ENCODE measurements at regions not wholly inside any gene's neighbourhood (a gene's known extent, or its start where the extent isn't known, plus 50 kb on each side); places are given as distances from the start of the nearest gene placed in this dataset.

- peaks cover 6% of the 10 kb centered on the region for H3K9me3 ChIP-seq (replicated peaks)
- H3K27me3 ChIP-seq (ENCODE audit: low read depth), result no peaks in the 10 kb centered on the region
- DNase-seq, result no peak
- intact Hi-C loops (cut with micrococcal nuclease), result no loop called here
- no peak for TF ChIP-seq CTCF (IDR thresholded peaks at IDR 0.05; ENCODE audit: borderline replicate concordance)
- no peaks in the 10 kb centered on the region for H3K36me3 ChIP-seq
- no peaks in the 10 kb centered on the region for H3K4me1 ChIP-seq
- no peak overlapping the region for H3K27ac ChIP-seq (replicated peaks)
- no peak overlapping the region for H3K4me3 ChIP-seq
These were observed 206.3 kb upstream of the TBL1X start for GRCh38 chrX:9258421-9259104.

- intact Hi-C loops (cut with micrococcal nuclease), result no loop called here
- Histone ChIP-seq H3K4me3 (no peak overlapping the region), H3K36me3 (no peaks in the 10 kb centered on the region), H3K27ac (replicated peaks) (no peak overlapping the region), H3K27me3 (ENCODE audit: low read depth) (no peaks in the 10 kb centered on the region), H3K9me3 (replicated peaks) (peaks cover 6% of the 10 kb centered on the region), H3K4me1 (no peaks in the 10 kb centered on the region)
- no peak for DNase-seq
- no peak for TF ChIP-seq CTCF (IDR thresholded peaks at IDR 0.05; ENCODE audit: borderline replicate concordance)
These were observed 204.3 kb upstream of the TBL1X start for GRCh38 chrX:9260603-9261002.

GRCh38 chrX:9267415-9267814 is 197.4 kb upstream of the TBL1X start:
- no peak for TF ChIP-seq CTCF (IDR thresholded peaks at IDR 0.05; ENCODE audit: borderline replicate concordance)
- intact Hi-C loops (cut with micrococcal nuclease), result no loop called here
- no peaks in the 10 kb centered on the region for H3K4me1 ChIP-seq
- DNase-seq, result no peak
- H3K27me3 ChIP-seq (ENCODE audit: low read depth), result no peaks in the 10 kb centered on the region
- H3K36me3 ChIP-seq, result no peaks in the 10 kb centered on the region
- H3K9me3 ChIP-seq (replicated peaks), result no peaks in the 10 kb centered on the region
- H3K4me3 ChIP-seq, result no peak overlapping the region
- no peak overlapping the region for H3K27ac ChIP-seq (replicated peaks)

- intact Hi-C loops (cut with micrococcal nuclease), result no loop called here
- Histone ChIP-seq H3K4me1 (no peaks in the 10 kb centered on the region), H3K36me3 (no peaks in the 10 kb centered on the region), H3K27me3 (ENCODE audit: low read depth) (no peaks in the 10 kb centered on the region), H3K27ac (replicated peaks) (no peak overlapping the region), H3K4me3 (no peak overlapping the region), H3K9me3 (replicated peaks) (no peaks in the 10 kb centered on the region)
- TF ChIP-seq CTCF (IDR thresholded peaks at IDR 0.05; ENCODE audit: borderline replicate concordance), result no peak
- no peak for DNase-seq
These were observed 195.7 kb upstream of the TBL1X start for GRCh38 chrX:9269134-9269533.

GRCh38 chrX:9271789-9272525 is 192.9 kb upstream of the TBL1X start:
- Histone ChIP-seq H3K27me3 (ENCODE audit: low read depth) (no peaks in the 10 kb centered on the region), H3K9me3 (replicated peaks) (no peaks in the 10 kb centered on the region), H3K4me1 (no peaks in the 10 kb centered on the region), H3K4me3 (no peak overlapping the region), H3K36me3 (no peaks in the 10 kb centered on the region), H3K27ac (replicated peaks) (no peak overlapping the region)
- TF ChIP-seq CTCF (IDR thresholded peaks at IDR 0.05; ENCODE audit: borderline replicate concordance), result no peak
- intact Hi-C loops (cut with micrococcal nuclease), result no loop called here
- no peak for DNase-seq

All from left ventricle myocardium inferior (tissue), 1 donor.